Subcutaneous abdominal adipose tissue (tissue), 5 donors: ENCODE measurements at regions not wholly inside any gene's neighbourhood (a gene's known extent, or its start where the extent isn't known, plus 50 kb on each side); places are given as distances from the start of the nearest gene placed in this dataset.

Experiments used
- H3K27ac ChIP-seq: one replicate; pipeline ENCODE4 v1.7.0; 2013; ENCODE audit warnings: low read depth, mild to moderate bottlenecking, inconsistent platforms, low read length, moderate library complexity
- H3K27me3 ChIP-seq, 5 donors: one replicate each; pipeline ENCODE4 v1.7.0; 2013; ENCODE audit warnings: low read length in 5 of 5, inconsistent platforms in 1 of 5; ENCODE audit not compliant: control insufficient read depth in 5 of 5, insufficient read depth in 4 of 5
- H3K36me3 ChIP-seq, 5 donors: one replicate each; pipeline ENCODE4 v1.7.0; 2013; ENCODE audit warnings: low read length in 5 of 5; ENCODE audit not compliant: control insufficient read depth in 5 of 5, insufficient read depth in 5 of 5
- H3K4me1 ChIP-seq, 5 donors: one replicate each; pipeline ENCODE4 v1.7.0; 2013; ENCODE audit warnings: low read length in 5 of 5, mild to moderate bottlenecking in 3 of 5, moderate library complexity in 1 of 5; ENCODE audit not compliant: control insufficient read depth in 5 of 5, insufficient read depth in 5 of 5
- H3K4me3 ChIP-seq, 5 donors: one replicate each; pipeline ENCODE4 v1.7.0; 2013; ENCODE audit warnings: low read length in 5 of 5, low read depth in 1 of 5
- H3K9ac ChIP-seq, 5 donors: one replicate each; pipeline ENCODE4 v1.7.0; 2013; ENCODE audit warnings: low read length in 5 of 5, mild to moderate bottlenecking in 4 of 5, moderate library complexity in 3 of 5
- H3K9me3 ChIP-seq, 5 donors: one replicate each; pipeline ENCODE4 v1.7.0; 2013; ENCODE audit warnings: low read length in 5 of 5; ENCODE audit not compliant: control insufficient read depth in 5 of 5
- donor health status: healthy.
- donor health status: healthy.
- donor health status: healthy.
- donor health status: healthy.
- donor health status: healthy.

DNA sequence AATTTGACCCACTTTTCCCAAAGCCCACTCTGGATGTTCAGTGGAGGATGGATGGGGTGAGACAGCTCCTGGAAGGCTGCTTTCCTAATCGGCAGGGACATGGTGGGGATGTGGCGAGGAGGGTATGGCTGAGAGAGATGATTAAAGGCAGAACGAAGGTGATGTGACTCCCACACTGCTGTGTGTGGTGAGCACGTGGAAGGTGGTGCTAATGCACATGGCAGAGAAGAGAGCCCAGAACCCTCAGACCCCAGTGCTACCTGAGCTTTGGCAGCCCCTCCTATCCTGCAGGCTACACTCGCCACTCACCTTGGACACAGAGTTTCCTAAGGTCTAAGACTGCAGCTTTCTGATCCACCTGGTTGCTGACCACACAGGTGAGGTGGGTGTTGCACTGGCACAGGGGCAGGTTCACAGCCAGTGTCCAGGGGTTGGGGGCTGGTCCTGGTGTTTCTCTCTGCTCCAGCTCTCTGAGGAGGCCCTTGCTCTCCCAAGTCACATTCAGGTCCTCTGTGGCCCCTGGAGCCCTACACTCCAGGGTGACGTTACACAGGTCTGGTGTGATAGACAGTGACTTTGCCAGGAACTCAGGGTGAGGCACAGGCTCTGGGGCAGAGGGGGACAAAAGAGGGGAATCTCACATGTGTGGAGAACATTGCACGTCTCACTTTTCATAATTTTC, 151.4 kb upstream of the ETV3 start:
- no peaks in the 10 kb centered on the region for H3K27me3 ChIP-seq

DNA sequence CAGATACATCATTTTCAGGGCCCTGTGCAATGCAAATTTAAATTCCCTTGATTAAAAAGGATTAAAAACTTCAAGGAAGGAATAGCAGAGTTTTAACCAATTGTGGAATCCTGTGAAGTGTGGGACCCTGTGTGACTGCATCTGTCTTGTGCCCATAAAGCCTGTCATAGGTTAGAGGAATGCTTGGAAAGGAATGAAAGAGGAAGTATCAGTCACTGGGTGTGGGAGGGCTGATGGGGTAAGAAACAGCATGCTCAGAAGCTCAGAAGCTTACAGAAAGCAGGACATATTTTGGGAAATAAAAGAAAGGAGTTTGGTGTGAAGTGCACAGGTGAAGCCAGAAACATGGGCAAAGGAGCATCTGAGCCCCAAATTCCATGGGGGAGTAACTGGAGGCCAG, 150.8 kb upstream of the ETV3 start:
- peaks cover 0 to 3% (median 0%) of the 10 kb centered on the region in 5 donors for H3K27me3 ChIP-seq
- no peak overlapping the region for H3K27ac ChIP-seq
- peaks cover 0 to 2% (median 0%) of the 10 kb centered on the region in 5 donors for H3K9me3 ChIP-seq
- H3K9ac ChIP-seq, result no peak overlapping the region
- H3K4me3 ChIP-seq, result no peak overlapping the region
- no peaks in the 10 kb centered on the region for H3K36me3 ChIP-seq
- H3K4me1 ChIP-seq, result peaks cover 0 to 2% (median 0%) of the 10 kb centered on the region in 5 donors

More for the DNA sequence above, 151.4 kb upstream of the ETV3 start:
- no peaks in the 10 kb centered on the region for H3K36me3 ChIP-seq
- no peaks in the 10 kb centered on the region for H3K9me3 ChIP-seq
- H3K4me1 ChIP-seq, result peaks cover 0 to 2% (median 0%) of the 10 kb centered on the region in 5 donors
- H3K9ac ChIP-seq, result no peak overlapping the region
- H3K27ac ChIP-seq, result no peak overlapping the region
- no peak overlapping the region for H3K4me3 ChIP-seq

DNA sequence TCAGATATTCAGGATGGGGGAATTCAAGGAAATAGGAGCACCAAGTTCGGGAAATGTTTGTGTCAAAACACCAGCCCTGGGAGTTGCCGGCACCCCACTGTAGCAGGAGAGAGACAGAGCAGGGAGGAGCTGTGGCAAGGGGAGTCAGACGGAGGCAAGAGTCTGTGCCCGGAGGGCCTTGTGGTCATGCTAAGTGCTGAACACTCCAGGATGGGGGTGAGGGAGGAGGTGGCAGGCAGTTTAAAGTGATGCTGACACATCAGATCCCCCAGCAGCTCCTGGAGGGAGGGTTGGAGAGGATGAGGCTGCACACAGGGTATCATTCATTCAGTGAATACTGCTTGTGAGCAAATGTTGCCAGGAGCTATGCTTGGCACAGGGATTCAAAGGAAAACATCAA, 150.3 kb upstream of the ETV3 start:
- Histone ChIP-seq H3K4me3 (no peak overlapping the region), H3K4me1 (peaks cover 0 to 2% (median 0%) of the 10 kb centered on the region in 5 donors), H3K9me3 (peaks cover 0 to 3% (median 0%) of the 10 kb centered on the region in 5 donors), H3K36me3 (no peaks in the 10 kb centered on the region), H3K27me3 (peaks cover 0 to 5% (median 0%) of the 10 kb centered on the region in 5 donors), H3K9ac (no peak overlapping the region), H3K27ac (no peak overlapping the region)

DNA sequence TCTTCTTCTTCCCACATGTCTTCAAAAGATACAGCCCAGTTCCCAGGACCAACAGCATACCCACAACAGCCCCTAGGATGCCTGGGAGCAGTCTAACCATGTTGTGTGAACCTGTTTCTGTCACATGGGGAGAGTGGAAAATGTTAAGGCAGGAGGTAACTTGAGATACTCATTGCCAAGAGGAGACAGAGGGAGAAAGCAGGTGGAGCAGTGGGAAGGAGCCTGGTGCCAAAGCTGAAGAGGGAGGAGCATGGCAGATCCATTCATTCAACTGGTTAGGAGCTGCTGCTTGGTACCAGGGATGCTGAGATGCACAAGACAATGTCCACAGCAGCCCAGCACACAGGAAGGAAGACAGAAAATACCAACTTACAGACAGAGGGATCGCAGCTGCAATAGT, 149.8 kb upstream of the ETV3 start:
- Histone ChIP-seq H3K9ac (no peak overlapping the region), H3K27me3 (peaks cover 0 to 5% (median 0%) of the 10 kb centered on the region in 5 donors), H3K9me3 (peaks cover 0 to 3% (median 0%) of the 10 kb centered on the region in 5 donors), H3K4me3 (no peak overlapping the region), H3K36me3 (no peaks in the 10 kb centered on the region), H3K27ac (no peak overlapping the region), H3K4me1 (peaks cover 0 to 2% (median 0%) of the 10 kb centered on the region in 5 donors)

DNA sequence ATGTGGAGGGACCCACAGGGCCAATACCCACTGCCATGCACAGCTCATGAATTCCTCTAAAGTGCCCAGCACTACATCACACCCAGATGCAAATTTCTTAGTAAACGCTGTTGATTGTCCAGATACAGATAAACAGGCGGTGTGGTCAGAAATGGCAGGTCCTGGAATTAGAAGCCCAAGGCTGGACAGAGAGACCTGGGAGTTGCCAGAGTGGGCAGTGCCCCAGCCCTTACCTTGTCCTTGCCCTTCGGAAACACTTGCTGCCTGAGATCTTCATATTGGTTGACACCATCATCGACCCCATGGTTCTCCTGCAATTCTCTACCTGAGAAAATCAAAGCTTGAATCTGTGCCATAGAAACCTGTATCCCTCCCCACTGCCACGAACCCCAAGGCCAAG, 149.3 kb upstream of the ETV3 start:
- Histone ChIP-seq H3K4me1 (peaks cover 0 to 2% (median 0%) of the 10 kb centered on the region in 5 donors), H3K36me3 (no peaks in the 10 kb centered on the region), H3K9ac (no peak overlapping the region), H3K27ac (no peak overlapping the region), H3K9me3 (peaks cover 0 to 3% (median 0%) of the 10 kb centered on the region in 5 donors), H3K27me3 (peaks cover 0 to 5% (median 0%) of the 10 kb centered on the region in 5 donors), H3K4me3 (no peak overlapping the region)

DNA sequence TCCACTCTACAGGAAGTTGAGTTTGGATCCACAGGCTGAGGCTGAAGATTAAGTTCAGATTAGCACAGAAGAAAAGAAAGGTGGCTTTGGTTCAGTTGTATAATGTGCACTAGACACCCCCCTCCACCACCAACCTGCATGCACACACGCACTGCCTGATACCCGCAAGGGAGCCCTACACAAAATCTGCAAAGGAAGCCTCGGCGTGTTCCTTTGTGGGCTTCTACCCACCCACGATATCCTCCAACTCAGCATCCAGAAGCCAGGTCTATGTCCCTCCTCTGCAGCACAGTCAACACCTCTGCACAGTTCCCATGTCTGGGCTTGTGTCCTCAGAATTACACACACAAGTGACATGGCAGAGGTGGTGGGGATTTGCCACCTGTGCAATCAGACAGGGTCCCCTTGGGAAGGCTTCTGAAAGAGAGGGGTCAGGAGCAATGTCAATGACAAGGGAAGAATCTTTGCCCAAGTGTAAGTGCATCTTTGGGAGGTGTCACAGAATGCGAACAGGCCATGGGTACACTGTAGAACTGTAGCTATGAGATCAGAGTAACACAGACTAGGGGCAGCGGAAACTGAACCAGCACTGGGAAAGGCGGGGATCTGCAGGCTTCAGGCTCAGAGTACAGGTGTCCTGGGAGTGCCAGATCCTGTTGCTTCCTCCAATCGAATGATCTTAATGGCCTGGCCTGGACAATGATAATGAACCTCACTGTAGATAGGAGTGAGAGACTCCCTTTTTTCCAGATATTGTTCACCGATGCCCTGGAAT, 148.6 kb upstream of the ETV3 start:
- Histone ChIP-seq H3K9ac (no peak overlapping the region), H3K27ac (no peak overlapping the region), H3K4me3 (no peak overlapping the region), H3K27me3 (peaks cover 0 to 5% (median 0%) of the 10 kb centered on the region in 5 donors), H3K4me1 (peaks cover 0 to 2% (median 0%) of the 10 kb centered on the region in 5 donors), H3K36me3 (no peaks in the 10 kb centered on the region), H3K9me3 (peaks cover 0 to 3% (median 0%) of the 10 kb centered on the region in 5 donors)

DNA sequence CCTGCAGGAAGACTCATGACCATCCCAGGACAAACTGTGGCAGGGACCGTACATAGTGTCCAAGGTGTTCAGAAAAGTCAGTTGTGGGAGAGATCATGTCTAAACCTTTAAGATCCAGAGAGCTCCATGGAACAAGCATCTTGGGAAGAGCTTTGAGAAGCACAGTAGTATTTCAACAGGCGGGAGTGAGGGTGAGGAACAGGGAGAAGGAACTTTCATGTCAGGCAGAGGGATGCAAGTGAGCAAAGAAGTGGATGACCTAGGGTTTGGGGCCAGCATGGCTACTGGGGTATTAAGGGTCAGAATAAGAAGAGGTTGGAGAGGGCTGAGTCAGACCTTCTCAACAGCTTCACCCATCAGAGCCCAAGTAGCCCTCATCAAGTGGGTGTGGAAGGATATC, 147.9 kb upstream of the ETV3 start:
- Histone ChIP-seq H3K4me3 (no peak overlapping the region), H3K27ac (no peak overlapping the region), H3K36me3 (no peaks in the 10 kb centered on the region), H3K9me3 (peaks cover 0 to 3% (median 0%) of the 10 kb centered on the region in 5 donors), H3K27me3 (peaks cover 0 to 5% (median 0%) of the 10 kb centered on the region in 5 donors), H3K9ac (no peak overlapping the region), H3K4me1 (peaks cover 0 to 2% (median 0%) of the 10 kb centered on the region in 5 donors)

DNA sequence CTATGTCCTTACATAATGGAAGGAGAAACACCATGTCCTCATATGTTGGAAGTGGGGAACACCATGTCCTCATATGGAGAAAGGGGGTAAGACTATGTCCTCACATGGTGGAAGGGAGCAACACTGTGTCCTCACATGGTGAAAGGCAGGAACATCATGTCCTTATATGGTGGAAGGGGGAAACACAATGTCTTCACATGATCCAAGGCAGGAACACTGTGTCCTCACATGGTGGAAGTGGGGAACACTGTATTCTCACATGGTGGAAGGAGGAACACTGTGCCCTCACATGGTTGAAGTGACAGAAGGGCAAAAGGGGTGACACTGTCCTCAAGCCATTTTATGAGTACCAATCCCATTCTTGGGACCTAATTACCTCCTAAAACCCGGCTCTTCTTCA, 146.3 kb upstream of the ETV3 start:
- Histone ChIP-seq H3K36me3 (no peaks in the 10 kb centered on the region), H3K27ac (no peak overlapping the region), H3K4me1 (peaks cover 0 to 2% (median 0%) of the 10 kb centered on the region in 5 donors), H3K9me3 (peaks cover 0 to 3% (median 0%) of the 10 kb centered on the region in 5 donors), H3K9ac (no peak overlapping the region), H3K27me3 (peaks cover 0 to 11% (median 2%) of the 10 kb centered on the region in 5 donors), H3K4me3 (no peak overlapping the region)

DNA sequence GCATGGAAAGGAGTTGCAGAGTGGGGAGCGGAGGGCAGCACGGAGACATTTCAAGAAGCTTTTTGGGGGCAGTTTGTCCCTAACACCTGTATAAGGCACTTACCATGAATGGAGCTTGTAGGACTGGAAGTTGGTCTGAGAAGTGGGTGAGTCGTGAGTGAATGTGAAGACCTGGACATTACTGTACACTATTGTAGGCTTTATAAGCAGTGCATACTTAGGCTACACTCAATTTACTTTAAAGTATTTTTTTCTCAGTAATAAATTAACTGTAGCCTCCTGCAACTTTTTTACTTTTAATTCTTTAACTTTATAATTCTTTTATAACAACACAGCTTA, 141.6 kb upstream of the ETV3 start:
- Histone ChIP-seq H3K27ac (no peak overlapping the region), H3K4me3 (no peak overlapping the region), H3K36me3 (no peaks in the 10 kb centered on the region), H3K27me3 (peaks cover 5 to 40% (median 6%) of the 10 kb centered on the region in 5 donors), H3K9me3 (peaks cover 0 to 3% (median 0%) of the 10 kb centered on the region in 5 donors), H3K9ac (no peak overlapping the region), H3K4me1 (no peaks in the 10 kb centered on the region)
